GM13976 (cell line): ENCODE measurements at regions not wholly inside any gene's neighbourhood (a gene's known extent, or its start where the extent isn't known, plus 50 kb on each side); places are given as distances from the start of the nearest gene placed in this dataset.

Source experiments
- DNase-seq: peaks from one replicate; pipeline ENCODE4 v3.0.0; 2012; ENCODE audit warnings: low spot score
- CTCF ChIP-seq: IDR thresholded peaks from 2 replicates; pipeline ENCODE4 v1.5.1; 2012; ENCODE audit warnings: borderline replicate concordance, mild to moderate bottlenecking; ENCODE audit not compliant: insufficient read depth; ENCODE audit errors: extremely low read depth, missing control alignments, control extremely low read depth
- in situ Hi-C: fragments of 300-500 bp; cut with MboI; formaldehyde crosslinking; loops from one replicate; pipeline ENCODE4 v1.12.0; 2022; ENCODE audit warnings: low sequenced_read_pairs, mixed read lengths, inconsistent platforms; ENCODE audit not compliant: unreplicated experiment

GRCh38 chr4:152146244-152146643 lies 385.4 kb upstream of the GATB start:
- DNase-seq: no peak
- in situ Hi-C loops: no loop called here
- no peak for TF ChIP-seq CTCF

GRCh38 chr4:152143806-152144205 lies 383.0 kb upstream of the GATB start:
- in situ Hi-C loops: no loop called here

DNA sequence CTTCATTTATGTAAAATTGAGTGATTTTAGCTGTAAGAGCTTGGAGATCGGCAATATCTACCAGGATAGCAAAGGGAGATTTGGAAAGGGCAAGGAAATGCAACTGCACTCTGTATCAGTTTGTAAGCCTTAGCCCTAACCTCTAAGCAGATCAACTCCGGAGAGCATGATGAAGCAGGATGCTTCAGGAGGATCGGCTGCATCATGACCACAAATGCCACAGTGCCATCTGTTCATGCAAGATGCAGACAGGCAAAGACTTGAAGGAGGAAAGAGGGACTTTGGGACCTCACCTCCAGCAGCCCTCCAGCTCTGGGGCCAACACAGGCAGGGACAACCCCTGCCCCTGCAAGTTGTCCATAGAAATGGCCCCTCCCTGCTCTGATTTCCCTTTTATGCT lies 377.6 kb upstream of the GATB start:
- no peak for DNase-seq
- TF ChIP-seq CTCF: no peak
- in situ Hi-C loops: no loop called here

More at GRCh38 chr4:152143806-152144205, 383.0 kb upstream of the GATB start:
- TF ChIP-seq CTCF: no peak
- no peak for DNase-seq

DNA sequence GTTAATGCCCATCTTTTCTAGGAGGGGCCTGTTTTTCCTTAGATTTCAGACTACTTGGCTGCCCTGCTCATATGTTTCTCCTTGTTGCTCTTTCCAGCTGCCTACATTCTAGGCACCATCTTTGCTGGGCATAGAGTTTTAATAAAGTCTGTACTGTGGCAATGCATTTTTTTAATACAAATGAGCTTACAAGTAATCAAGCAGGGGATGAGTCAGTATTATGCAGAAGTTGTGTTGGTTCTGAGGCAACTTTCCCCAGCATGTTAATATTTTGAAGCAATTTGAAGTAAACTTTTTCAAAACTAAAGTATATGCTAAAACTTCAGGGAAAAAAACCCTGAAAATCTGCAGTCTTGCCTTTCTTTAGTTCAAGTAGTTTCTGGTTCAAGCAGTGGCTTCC lies 372.0 kb upstream of the GATB start:
- in situ Hi-C loops: no loop called here

GRCh38 chr4:152128356-152128755 lies 367.5 kb upstream of the GATB start:
- in situ Hi-C loops: no loop called here

More for the DNA sequence above, 372.0 kb upstream of the GATB start:
- no peak for TF ChIP-seq CTCF
- no peak for DNase-seq

GRCh38 chr4:152126238-152126637 lies 365.4 kb upstream of the GATB start:
- TF ChIP-seq CTCF: no peak
- no peak for DNase-seq
- in situ Hi-C loops: no loop called here

More at GRCh38 chr4:152128356-152128755, 367.5 kb upstream of the GATB start:
- TF ChIP-seq CTCF: no peak
- no peak for DNase-seq
